GM12878 (cell line): ENCODE measurements at regions not wholly inside any gene's neighbourhood (a gene's known extent, or its start where the extent isn't known, plus 50 kb on each side); places are given as distances from the start of the nearest gene placed in this dataset.

Experiments used
- ATAC-seq: fragments of 200-7000 bp; cut with Tn5 transposase; 3 replicates; pipeline ENCODE4 v1.9.1; 2020; ENCODE audit warnings: mild to moderate bottlenecking, moderate library complexity
- BruUV-seq: library from RNA; stranded (reverse); fragments of 400-500 nt; replicated peaks from 2 replicates; lab custom pipeline; 2021; lab: Mats Ljungman, UMichigan
- CTCF ChIA-PET: fragments of 300-600 bp; sonication (Branson Sonifier 250); formaldehyde crosslinking; extraction: SDS; loops from one replicate; lab custom pipeline; 2021; ENCODE audit warnings: inconsistent platforms; lab: Yijun Ruan, JAX
- POLR2A ChIA-PET: fragments of 350-600 bp; formaldehyde crosslinking; extraction: SDS; loops from one replicate; lab custom pipeline; 2021; ENCODE audit warnings: inconsistent platforms; lab: Charles Lee
- RAD21 ChIA-PET: fragments of 300-600 bp; sonication (Branson Sonifier 250); formaldehyde crosslinking; loops from one replicate; lab custom pipeline; 2023; ENCODE audit warnings: antibody characterized with exemption; ENCODE audit not compliant: unreplicated experiment; lab: Charles Lee
- SMC1A ChIA-PET: fragments of 300-600 bp; sonication (Branson Sonifier 250); formaldehyde crosslinking; loops from one replicate; lab custom pipeline; 2023; ENCODE audit not compliant: unreplicated experiment, uncharacterized antibody; lab: Charles Lee
- DNase-seq: peaks from one replicate; pipeline ENCODE4 v3.0.0-alpha.2; 2011; ENCODE audit warnings: low read depth, low spot score
- FAIRE-seq: peaks from 3 replicates; lab custom pipeline; 2011; peaks lifted over from hg19 to GRCh38; lab: Jason Lieb, UNC
- H2AFZ ChIP-seq: 2 replicates; pipeline ENCODE4 v1.6.0; 2011; ENCODE audit warnings: low read depth, low read length, control low read depth; ENCODE audit not compliant: control insufficient read depth
- H3K27ac ChIP-seq: 2 replicates; pipeline ENCODE4 v1.5.1; 2011; ENCODE audit warnings: control low read depth; ENCODE audit not compliant: control insufficient read depth, insufficient read depth
- H3K27me3 ChIP-seq, 2 experiments: replicated peaks in 1 of 2; 2 replicates each; pipeline versions ENCODE4 v1.6.0 to v1.6.1; 2011; ENCODE audit warnings: low read length in 1 of 2; ENCODE audit not compliant: control insufficient read depth in 2 of 2, insufficient read depth in 2 of 2
- H3K36me3 ChIP-seq, 2 experiments: 2 replicates each; pipeline ENCODE4 v1.5.1; 2011; ENCODE audit warnings: low read length in 1 of 2; ENCODE audit not compliant: control insufficient read depth in 2 of 2, insufficient read depth in 2 of 2
- H3K4me1 ChIP-seq: 2 replicates; pipeline ENCODE4 v1.6.1; 2011; ENCODE audit warnings: mild to moderate bottlenecking, low read length, moderate library complexity, mixed read lengths; ENCODE audit not compliant: control insufficient read depth, insufficient read depth
- H3K4me2 ChIP-seq: 2 replicates; pipeline ENCODE4 v1.6.0; 2011; ENCODE audit warnings: control low read depth; ENCODE audit not compliant: control insufficient read depth, insufficient read depth
- H3K4me3 ChIP-seq: fragments of 200-600 bp; sonication (generic); 2 replicates; pipeline ENCODE4 v1.5.1; 2016
- H3K79me2 ChIP-seq: 2 replicates; pipeline ENCODE4 v1.6.0; 2011; ENCODE audit warnings: low read length; ENCODE audit not compliant: control insufficient read depth, insufficient read depth
- H3K9ac ChIP-seq: 2 replicates; pipeline ENCODE4 v1.8.0; 2011; ENCODE audit warnings: low read length, control low read depth, mixed read lengths; ENCODE audit not compliant: control insufficient read depth, insufficient read depth
- H3K9me3 ChIP-seq: replicated peaks from 3 replicates; pipeline ENCODE4 v1.5.1; 2011; ENCODE audit warnings: mild to moderate bottlenecking, low read length; ENCODE audit not compliant: control insufficient read depth, insufficient read depth
- H4K20me1 ChIP-seq: 2 replicates; pipeline ENCODE4 v1.6.0; 2011; ENCODE audit not compliant: control insufficient read depth, insufficient read depth
- ASH2L ChIP-seq: fragments of 300-600, 200-600 bp; sonication (generic); IDR thresholded peaks from 2 replicates; pipeline ENCODE4 v1.6.1; 2017; ENCODE audit warnings: low read depth, mild to moderate bottlenecking, borderline replicate concordance
- ATF7 ChIP-seq: fragments of 450-650 bp; IDR thresholded peaks from 2 replicates; pipeline ENCODE4 v1.6.1; 2016; ENCODE audit warnings: low read depth, mild to moderate bottlenecking
- BCLAF1 ChIP-seq: fragments of 450-650 bp; IDR thresholded peaks from 2 replicates; pipeline ENCODE4 v1.6.1; 2017; ENCODE audit warnings: antibody characterized with exemption, mild to moderate bottlenecking, moderate library complexity
- CHD2 ChIP-seq: IDR thresholded peaks from 2 replicates; pipeline ENCODE4 v1.6.1; 2011; ENCODE audit warnings: low read depth, low read length, improper control_type of control experiment, borderline replicate concordance
- EED ChIP-seq: sonication (generic); IDR thresholded peaks from 2 replicates; pipeline ENCODE4 v1.6.1; 2016; ENCODE audit warnings: antibody characterized with exemption, low read depth
- EP300 ChIP-seq, 2 experiments: fragments of 150-350 bp in 1 of 2; IDR thresholded peaks; 2 replicates each; pipeline ENCODE4 v1.6.1; 2011 to 2012; ENCODE audit warnings: low read depth in 2 of 2, low read length in 2 of 2, borderline replicate concordance in 1 of 2, improper control_type of control experiment in 1 of 2, inconsistent platforms in 1 of 2; ENCODE audit not compliant: control insufficient read depth in 1 of 2
- ETV6 ChIP-seq, 2 experiments: fragments of 450-650 bp in 1 of 2; IDR thresholded peaks in 1 of 2; conservative IDR thresholded peaks in 1 of 2; 2 replicates each; pipeline ENCODE4 v1.6.1; 2014; ENCODE audit warnings: antibody characterized with exemption in 1 of 2, borderline replicate concordance in 1 of 2, low read depth in 1 of 2, mild to moderate bottlenecking in 1 of 2, moderate library complexity in 1 of 2
- FOXK2 ChIP-seq: fragments of 450-650 bp; IDR thresholded peaks from 2 replicates; pipeline ENCODE4 v1.6.1; 2017; ENCODE audit warnings: mild to moderate bottlenecking, moderate library complexity
- HDGF ChIP-seq: fragments of 450-650 bp; IDR thresholded peaks from 2 replicates; pipeline ENCODE4 v1.6.1; 2016; ENCODE audit warnings: antibody characterized with exemption
- JUNB ChIP-seq: IDR thresholded peaks from 2 replicates; pipeline ENCODE4 v1.6.1; 2016; ENCODE audit warnings: antibody characterized with exemption, mild to moderate bottlenecking
- MXI1 ChIP-seq: fragments of 150-350 bp; IDR thresholded peaks from 2 replicates; pipeline ENCODE4 v1.6.1; 2011; ENCODE audit warnings: low read depth, mild to moderate bottlenecking, inconsistent platforms, low read length, improper control_type of control experiment
- NR2C2 ChIP-seq: IDR thresholded peaks from 2 replicates; pipeline ENCODE4 v1.6.1; 2011; ENCODE audit warnings: borderline replicate concordance, low read depth; ENCODE audit not compliant: control insufficient read depth, insufficient read length
- PAX8 ChIP-seq: fragments of 450-650 bp; IDR thresholded peaks from 2 replicates; pipeline ENCODE4 v1.6.1; 2017; ENCODE audit warnings: mild to moderate bottlenecking, moderate library complexity
- RELA ChIP-seq: fragments of 450-650 bp; IDR thresholded peaks from 2 replicates; pipeline ENCODE4 v1.8.0; 2014; ENCODE audit warnings: borderline replicate concordance; ENCODE audit not compliant: partially characterized antibody
- RELB ChIP-seq: fragments of 450-650 bp; IDR thresholded peaks from 2 replicates; pipeline ENCODE4 v1.6.1; 2017; ENCODE audit warnings: low read depth, mild to moderate bottlenecking, moderate library complexity
- SREBF1 ChIP-seq: IDR thresholded peaks from 2 replicates; pipeline ENCODE4 v1.6.1; 2012; ENCODE audit warnings: mild to moderate bottlenecking, low read length
- STAT1 ChIP-seq: fragments of 450-650 bp; conservative IDR thresholded peaks from 2 replicates; pipeline ENCODE4 v1.6.1; 2014; ENCODE audit warnings: antibody characterized with exemption, mild to moderate bottlenecking
- TCF12 ChIP-seq: IDR thresholded peaks from 2 replicates; pipeline ENCODE4 v1.6.1; 2011; ENCODE audit warnings: low read depth, mild to moderate bottlenecking, low read length
- ZBED1 ChIP-seq: IDR thresholded peaks from 2 replicates; pipeline ENCODE4 v1.6.1; 2016; ENCODE audit warnings: borderline replicate concordance
- ZNF207 ChIP-seq: fragments of 450-650 bp; IDR thresholded peaks from 2 replicates; pipeline ENCODE4 v1.6.1; 2014; ENCODE audit warnings: antibody characterized with exemption, mild to moderate bottlenecking, borderline replicate concordance
- WGBS: methylation state at CpG from one replicate; pipeline ENCODE4 v1.1.6; 2016; ENCODE audit warnings: low lambda C conversion rate; ENCODE audit not compliant: insufficient replicate concordance, insufficient coverage; ENCODE audit errors: missing lambda C conversion rate; 5-methylcytosine and 5-hydroxymethylcytosine counted together
- in situ Hi-C: fragments of 300-500 bp; cut with MboI; formaldehyde crosslinking; loops from 9 replicates; pipeline ENCODE4 v1.14.3; 2018; ENCODE audit warnings: mixed read lengths
- intact Hi-C: fragments of 100-400 bp; cut with micrococcal nuclease; formaldehyde crosslinking; loops from one replicate; pipeline ENCODE4 v1.14.2; 2022; ENCODE audit not compliant: unreplicated experiment

GRCh38 chr18:10346749-10347415 lies 107.6 kb upstream of the APCDD1 start:
- WGBS = 27% methylated on average over 17 of the region's 17 CpGs
- no peaks in the 10 kb centered on the region for H3K4me1 ChIP-seq
- no peak overlapping the region for H3K27ac ChIP-seq
- no peaks in the 10 kb centered on the region for H4K20me1 ChIP-seq
- ATAC-seq (no peak), DNase-seq (no peak), FAIRE-seq (no peak)
- no peak overlapping the region for H3K9ac ChIP-seq
- H3K4me2 ChIP-seq = no peak overlapping the region
- in situ Hi-C loops = no loop called here
- intact Hi-C loops = no loop called here
- ChIA-PET SMC1A (no interaction called here), CTCF (no interaction called here), RAD21 (no interaction called here), POLR2A (no interaction called here)
- H3K9me3 ChIP-seq = no peaks in the 10 kb centered on the region
- H3K36me3 ChIP-seq = no peaks in the 10 kb centered on the region
- no peak overlapping the region for H3K4me3 ChIP-seq
- no peaks in the 10 kb centered on the region for H3K79me2 ChIP-seq
- no peak overlapping the region for H2AFZ ChIP-seq
- no TSS peak for BruUV-seq
- TF ChIP-seq FOXK2 (no peak), EED (no peak), ASH2L (no peak), TCF12 (no peak), STAT1 (no peak), RELA (no peak), MXI1 (no peak), CHD2 (no peak), ETV6 (conservative IDR thresholded peaks at IDR 0.05 in 1 of 2, IDR thresholded peaks at IDR 0.05 in 1 of 2; ENCODE audit: borderline replicate concordance in 1 of 2, low read depth in 1 of 2) (no peak), RELB (no peak), SREBF1 (no peak), BCLAF1 (no peak), PAX8 (no peak), HDGF (no peak), NR2C2 (no peak), ZBED1 (no peak), ATF7 (no peak), JUNB (no peak), EP300 (IDR thresholded peaks at IDR 0.05; ENCODE audit: borderline replicate concordance in 1 of 2, control insufficient read depth in 1 of 2, low read depth in 2 of 2, low read length in 2 of 2) (no peak), ZNF207 (no peak)
- peaks cover 0 to 1% of the 10 kb centered on the region in 2 experiments; a peak in 2 of 4 replicates for H3K27me3 ChIP-seq
